ENCODE measurements at regions not wholly inside any gene's neighbourhood (a gene's known extent, or its start where the extent isn't known, plus 50 kb on each side); places are given as distances from the start of the nearest gene placed in this dataset.

- Histone ChIP-seq H3K4me2 (no peak overlapping the region), H3K36me3 (ENCODE audit: insufficient read depth) (no peaks in the 10 kb centered on the region), H3K4me1 (ENCODE audit: low read depth, poor library complexity, severe bottlenecking) (no peaks in the 10 kb centered on the region), H3K9ac (no peak overlapping the region), H4K20me1 (ENCODE audit: insufficient read depth) (no peaks in the 10 kb centered on the region), H3K4me3 (IDR thresholded peaks at IDR 0.05; ENCODE audit: insufficient read depth, low read depth, low read length) (no peak overlapping the region), H3K79me2 (ENCODE audit: insufficient read depth, low read depth) (no peaks in the 10 kb centered on the region), H2AFZ (ENCODE audit: low read depth) (no peak overlapping the region), H3K27ac (no peak overlapping the region), H3K27me3 (ENCODE audit: insufficient read depth, low read depth) (no peaks in the 10 kb centered on the region)
- TF ChIP-seq CTCF (conservative IDR thresholded peaks at IDR 0.05; ENCODE audit: low read depth, low read length): no peak
Measured at GRCh38 chr4:180794333-180794732, 1448.9 kb upstream of the TENM3 start.

GRCh38 chr4:180798036-180798577 is 1445.1 kb upstream of the TENM3 start:
- Histone ChIP-seq H3K27me3 (ENCODE audit: insufficient read depth, low read depth) (no peaks in the 10 kb centered on the region), H3K36me3 (ENCODE audit: insufficient read depth) (no peaks in the 10 kb centered on the region), H3K4me2 (no peak overlapping the region), H3K4me1 (ENCODE audit: low read depth, poor library complexity, severe bottlenecking) (no peaks in the 10 kb centered on the region), H3K9ac (no peak overlapping the region), H4K20me1 (ENCODE audit: insufficient read depth) (no peaks in the 10 kb centered on the region), H2AFZ (ENCODE audit: low read depth) (no peak overlapping the region), H3K27ac (no peak overlapping the region), H3K79me2 (ENCODE audit: insufficient read depth, low read depth) (no peaks in the 10 kb centered on the region), H3K4me3 (IDR thresholded peaks at IDR 0.05; ENCODE audit: insufficient read depth, low read depth, low read length) (no peak overlapping the region)
- TF ChIP-seq CTCF (conservative IDR thresholded peaks at IDR 0.05; ENCODE audit: low read depth, low read length): no peak

GRCh38 chr4:180799798-180800197 is 1443.4 kb upstream of the TENM3 start:
- peaks cover 3% of the 10 kb centered on the region for H3K4me1 ChIP-seq (ENCODE audit: low read depth, poor library complexity, severe bottlenecking)
- no peak for TF ChIP-seq CTCF (conservative IDR thresholded peaks at IDR 0.05; ENCODE audit: low read depth, low read length)
- H3K27ac ChIP-seq: no peak overlapping the region
- H3K9ac ChIP-seq: no peak overlapping the region
- H2AFZ ChIP-seq (ENCODE audit: low read depth): no peak overlapping the region
- no peaks in the 10 kb centered on the region for H3K27me3 ChIP-seq (ENCODE audit: insufficient read depth, low read depth)
- H4K20me1 ChIP-seq (ENCODE audit: insufficient read depth): no peaks in the 10 kb centered on the region
- no peak overlapping the region for H3K4me3 ChIP-seq (IDR thresholded peaks at IDR 0.05; ENCODE audit: insufficient read depth, low read depth, low read length)
- no peaks in the 10 kb centered on the region for H3K36me3 ChIP-seq (ENCODE audit: insufficient read depth)
- no peaks in the 10 kb centered on the region for H3K79me2 ChIP-seq (ENCODE audit: insufficient read depth, low read depth)
- H3K4me2 ChIP-seq: no peak overlapping the region

GRCh38 chr4:180805101-180805500 is 1438.1 kb upstream of the TENM3 start:
- no peak for TF ChIP-seq CTCF (conservative IDR thresholded peaks at IDR 0.05; ENCODE audit: low read depth, low read length)
- no peaks in the 10 kb centered on the region for H3K79me2 ChIP-seq (ENCODE audit: insufficient read depth, low read depth)
- H4K20me1 ChIP-seq (ENCODE audit: insufficient read depth): no peaks in the 10 kb centered on the region
- H3K27me3 ChIP-seq (ENCODE audit: insufficient read depth, low read depth): no peaks in the 10 kb centered on the region
- peak overlapping the region; percentile 24; the same call in 1 of the 2 replicates for H3K4me2 ChIP-seq
- no peak overlapping the region for H3K9ac ChIP-seq
- H2AFZ ChIP-seq (ENCODE audit: low read depth): 0 out of 2 replicates have a peak overlapping the region, but pooled peaks have one; percentile 17
- peaks cover 12% of the 10 kb centered on the region for H3K4me1 ChIP-seq (ENCODE audit: low read depth, poor library complexity, severe bottlenecking)
- no peak overlapping the region for H3K27ac ChIP-seq
- no peaks in the 10 kb centered on the region for H3K36me3 ChIP-seq (ENCODE audit: insufficient read depth)
- no peak overlapping the region for H3K4me3 ChIP-seq (IDR thresholded peaks at IDR 0.05; ENCODE audit: insufficient read depth, low read depth, low read length)

Data from KMS-11 (cell line).